ENCODE measurements at regions not wholly inside any gene's neighbourhood (a gene's known extent, or its start where the extent isn't known, plus 50 kb on each side); places are given as distances from the start of the nearest gene placed in this dataset.

GRCh38 chr4:62896721-62897120, 1512.5 kb downstream of the TECRL start:
- no peaks in the 10 kb centered on the region for H3K27me3 ChIP-seq (ENCODE audit: insufficient read depth, low read depth, severe bottlenecking)
- H3K27ac ChIP-seq: no peak overlapping the region
- no peaks in the 10 kb centered on the region for H3K36me3 ChIP-seq
- no peak for DNase-seq
- TF ChIP-seq CTCF (IDR thresholded peaks at IDR 0.05; ENCODE audit: low read depth, low read length): no peak
- no peak overlapping the region for H3K4me3 ChIP-seq (ENCODE audit: low read depth, low read length)
- H3K9me3 ChIP-seq (ENCODE audit: severe bottlenecking): peaks cover 6% of the 10 kb centered on the region

DNA sequence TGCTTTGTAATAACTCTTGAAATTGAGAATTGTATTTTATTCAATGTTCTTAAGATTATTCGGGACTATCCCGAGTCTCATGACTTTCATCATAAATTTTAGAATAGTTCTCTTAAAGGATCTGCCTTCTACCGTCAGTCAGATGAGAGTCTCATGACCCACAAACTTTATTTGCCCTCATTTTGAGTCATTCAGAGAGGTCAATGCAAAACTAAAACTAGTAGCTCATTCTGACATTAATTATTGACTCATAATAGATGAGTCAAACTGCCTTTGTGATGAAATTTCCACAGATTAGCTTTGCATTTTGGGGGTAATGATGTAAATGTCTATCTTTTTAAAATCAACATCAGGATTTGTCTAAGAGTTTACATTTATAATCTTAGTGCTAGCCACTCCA, 1527.3 kb downstream of the TECRL start:
- no peaks in the 10 kb centered on the region for H3K36me3 ChIP-seq
- no peaks in the 10 kb centered on the region for H3K9me3 ChIP-seq (ENCODE audit: severe bottlenecking)
- DNase-seq: no peak
- no peak for TF ChIP-seq CTCF (IDR thresholded peaks at IDR 0.05; ENCODE audit: low read depth, low read length)
- H3K27me3 ChIP-seq (ENCODE audit: insufficient read depth, low read depth, severe bottlenecking): no peaks in the 10 kb centered on the region
- H3K27ac ChIP-seq: no peak overlapping the region
- no peak overlapping the region for H3K4me3 ChIP-seq (ENCODE audit: low read depth, low read length)

GRCh38 chr4:62881210-62881609, 1528.0 kb downstream of the TECRL start:
- no peaks in the 10 kb centered on the region for H3K36me3 ChIP-seq
- H3K27ac ChIP-seq: no peak overlapping the region
- no peaks in the 10 kb centered on the region for H3K9me3 ChIP-seq (ENCODE audit: severe bottlenecking)
- DNase-seq: no peak
- no peak for TF ChIP-seq CTCF (IDR thresholded peaks at IDR 0.05; ENCODE audit: low read depth, low read length)
- no peak overlapping the region for H3K4me3 ChIP-seq (ENCODE audit: low read depth, low read length)
- H3K27me3 ChIP-seq (ENCODE audit: insufficient read depth, low read depth, severe bottlenecking): no peaks in the 10 kb centered on the region

DNA sequence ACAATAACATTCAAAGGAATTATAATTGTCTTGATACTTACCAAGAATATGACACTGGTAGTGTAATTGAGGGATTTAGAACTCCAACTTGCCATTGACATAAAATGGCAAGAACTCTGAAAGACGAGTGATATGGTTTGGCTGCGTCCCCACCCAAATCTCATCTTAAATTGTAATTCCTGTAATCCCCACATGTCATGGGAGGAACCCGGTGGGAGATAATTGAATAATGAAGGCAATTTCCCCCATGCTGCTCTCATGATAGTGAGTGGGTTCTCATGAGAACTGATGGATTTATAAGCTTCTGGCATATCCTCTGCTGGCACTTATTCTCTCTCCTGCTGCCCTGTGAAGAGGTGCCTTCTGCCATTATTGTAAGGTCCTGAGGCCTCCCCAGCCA, 1536.4 kb downstream of the TECRL start:
- Histone ChIP-seq H3K9me3 (ENCODE audit: severe bottlenecking) (no peaks in the 10 kb centered on the region), H3K27me3 (ENCODE audit: insufficient read depth, low read depth, severe bottlenecking) (no peaks in the 10 kb centered on the region), H3K36me3 (no peaks in the 10 kb centered on the region), H3K27ac (no peak overlapping the region), H3K4me3 (ENCODE audit: low read depth, low read length) (no peak overlapping the region)
- no peak for DNase-seq
- no peak for TF ChIP-seq CTCF (IDR thresholded peaks at IDR 0.05; ENCODE audit: low read depth, low read length)

GRCh38 chr4:62871078-62871477, 1538.2 kb downstream of the TECRL start:
- Histone ChIP-seq H3K27me3 (ENCODE audit: insufficient read depth, low read depth, severe bottlenecking) (no peaks in the 10 kb centered on the region), H3K4me3 (ENCODE audit: low read depth, low read length) (no peak overlapping the region), H3K27ac (no peak overlapping the region), H3K9me3 (ENCODE audit: severe bottlenecking) (no peaks in the 10 kb centered on the region), H3K36me3 (no peaks in the 10 kb centered on the region)
- TF ChIP-seq CTCF (IDR thresholded peaks at IDR 0.05; ENCODE audit: low read depth, low read length): no peak
- no peak for DNase-seq

DNA sequence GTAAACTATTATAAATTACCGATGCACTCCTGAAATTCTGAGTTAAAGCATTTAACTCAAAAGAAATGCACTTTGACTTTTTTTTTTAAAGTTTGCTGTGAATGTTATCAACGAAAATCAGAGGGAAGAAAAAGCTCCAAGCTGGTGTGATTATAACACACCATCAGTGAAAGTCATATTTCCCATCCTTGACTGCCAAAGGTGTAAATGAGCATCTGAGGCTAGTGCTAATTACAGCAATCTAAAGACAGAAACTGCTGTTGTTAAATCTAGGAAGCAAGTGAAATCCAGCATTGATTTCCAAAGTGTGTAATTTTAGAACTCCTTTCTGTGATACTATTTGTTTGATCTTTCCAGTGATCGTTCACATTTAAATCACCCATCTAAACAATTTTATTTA, 1538.8 kb downstream of the TECRL start:
- H3K27ac ChIP-seq: no peak overlapping the region
- DNase-seq: no peak
- no peak overlapping the region for H3K4me3 ChIP-seq (ENCODE audit: low read depth, low read length)
- H3K36me3 ChIP-seq: no peaks in the 10 kb centered on the region
- no peaks in the 10 kb centered on the region for H3K9me3 ChIP-seq (ENCODE audit: severe bottlenecking)
- TF ChIP-seq CTCF (IDR thresholded peaks at IDR 0.05; ENCODE audit: low read depth, low read length): no peak
- no peaks in the 10 kb centered on the region for H3K27me3 ChIP-seq (ENCODE audit: insufficient read depth, low read depth, severe bottlenecking)
